ENCODE measurements at regions not wholly inside any gene's neighbourhood (a gene's known extent, or its start where the extent isn't known, plus 50 kb on each side); places are given as distances from the start of the nearest gene placed in this dataset.

DNA sequence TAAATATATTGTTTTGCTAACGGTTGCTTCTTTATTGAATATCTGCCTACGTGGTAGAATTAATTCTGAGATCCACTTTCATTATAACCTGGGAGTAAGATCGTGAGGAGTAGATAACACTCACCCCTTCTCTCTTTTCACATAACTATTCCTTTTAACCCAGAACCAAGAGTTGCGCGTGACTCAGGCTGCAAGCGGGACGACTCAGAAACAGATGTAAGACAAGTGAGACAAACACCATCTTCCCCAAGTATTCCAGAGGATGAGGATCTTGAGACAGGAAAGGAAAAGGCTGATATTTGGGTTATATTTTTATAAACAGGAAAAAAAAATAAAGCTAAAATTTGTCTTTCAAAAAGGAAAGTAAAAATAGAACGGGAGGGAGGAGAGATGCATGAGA is 318.8 kb upstream of the NOCT start:
- no peaks in the 10 kb centered on the region for H3K9me2 ChIP-seq (ENCODE audit: insufficient read depth)
- no peak overlapping the region for H3K27ac ChIP-seq
- WGBS, 2 experiments (ENCODE audit: low coverage in 1 of 2, low lambda C conversion rate in 2 of 2, missing lambda C conversion rate in 2 of 2): 90% methylated on average over 8 of the region's 8 CpGs
- no peaks in the 10 kb centered on the region for H3K27me3 ChIP-seq (replicated peaks; ENCODE audit: insufficient read depth)
- no peaks in the 10 kb centered on the region for H3K79me2 ChIP-seq (ENCODE audit: insufficient read depth)
- H4K20me1 ChIP-seq (ENCODE audit: insufficient read depth): no peaks in the 10 kb centered on the region
- peaks cover 17% of the 10 kb centered on the region for H3K4me1 ChIP-seq (ENCODE audit: insufficient read depth)
- 0 out of 2 replicates have a peak, but pooled peaks cover 5% of the 10 kb centered on the region for H3F3A ChIP-seq (ENCODE audit: insufficient read depth)
- DNase-seq: peak; percentile 19
- no peaks in the 10 kb centered on the region for H3K36me3 ChIP-seq (ENCODE audit: low read depth)
- no peaks in the 10 kb centered on the region for H3K9me3 ChIP-seq (ENCODE audit: low read depth)
- TF ChIP-seq EZH2phosphoT487 (IDR thresholded peaks at IDR 0.05; ENCODE audit: insufficient read depth, low read depth): no peak
- TF ChIP-seq EZH2 (IDR thresholded peaks at IDR 0.05; ENCODE audit: insufficient read depth, poor library complexity, severe bottlenecking): no peak
- in situ Hi-C loops (cut with MboI): loop anchor here (25.0 kb wide), 1 partner anchor 1159 kb away; the partner anchor contains the start of gene PCDH18
- no peak overlapping the region for H3K4me3 ChIP-seq
- H3K4me2 ChIP-seq (ENCODE audit: unreplicated experiment): no peak overlapping the region
- H3K9ac ChIP-seq: no peak overlapping the region
- H2AFZ ChIP-seq: no peak overlapping the region

DNA sequence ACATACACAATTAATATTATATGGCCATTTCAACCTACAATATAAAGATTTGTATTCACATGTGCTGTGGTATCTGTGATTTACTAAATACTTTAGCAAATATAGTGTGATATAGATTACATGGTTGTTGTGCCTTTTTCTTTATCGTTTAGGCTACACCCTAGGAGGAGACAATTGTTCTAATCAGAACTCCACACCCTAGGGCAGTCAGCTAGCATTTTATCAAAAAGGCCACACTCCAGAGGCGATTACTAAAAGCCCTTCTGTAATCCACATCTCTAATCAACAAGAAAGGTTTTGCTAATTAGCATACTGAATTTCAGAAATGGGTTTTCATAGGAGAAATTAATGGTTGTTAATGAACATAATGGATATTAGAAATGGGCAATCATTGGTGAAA is 319.5 kb upstream of the NOCT start:
- Histone ChIP-seq H4K20me1 (ENCODE audit: insufficient read depth) (no peaks in the 10 kb centered on the region), H3K27me3 (replicated peaks; ENCODE audit: insufficient read depth) (no peaks in the 10 kb centered on the region), H3K9ac (no peak overlapping the region), H3K9me3 (ENCODE audit: low read depth) (no peaks in the 10 kb centered on the region), H3K4me3 (no peak overlapping the region), H3K36me3 (ENCODE audit: low read depth) (no peaks in the 10 kb centered on the region), H3K4me2 (ENCODE audit: unreplicated experiment) (no peak overlapping the region), H3F3A (ENCODE audit: insufficient read depth) (0 out of 2 replicates have a peak, but pooled peaks cover 5% of the 10 kb centered on the region), H2AFZ (no peak overlapping the region), H3K4me1 (ENCODE audit: insufficient read depth) (peaks cover 17% of the 10 kb centered on the region), H3K27ac (no peak overlapping the region), H3K9me2 (ENCODE audit: insufficient read depth) (no peaks in the 10 kb centered on the region), H3K79me2 (ENCODE audit: insufficient read depth) (no peaks in the 10 kb centered on the region)
- in situ Hi-C loops (cut with MboI): loop anchor here (25.0 kb wide), 1 partner anchor 1159 kb away; the partner anchor contains the start of gene PCDH18
- DNase-seq: no peak
- no peak for TF ChIP-seq EZH2 (IDR thresholded peaks at IDR 0.05; ENCODE audit: insufficient read depth, poor library complexity, severe bottlenecking)
- no peak for TF ChIP-seq EZH2phosphoT487 (IDR thresholded peaks at IDR 0.05; ENCODE audit: insufficient read depth, low read depth)
- WGBS, 2 experiments (ENCODE audit: low coverage in 1 of 2, low lambda C conversion rate in 2 of 2, missing lambda C conversion rate in 2 of 2): 62 to 75% methylated on average over 2 of the region's 2 CpGs

DNA sequence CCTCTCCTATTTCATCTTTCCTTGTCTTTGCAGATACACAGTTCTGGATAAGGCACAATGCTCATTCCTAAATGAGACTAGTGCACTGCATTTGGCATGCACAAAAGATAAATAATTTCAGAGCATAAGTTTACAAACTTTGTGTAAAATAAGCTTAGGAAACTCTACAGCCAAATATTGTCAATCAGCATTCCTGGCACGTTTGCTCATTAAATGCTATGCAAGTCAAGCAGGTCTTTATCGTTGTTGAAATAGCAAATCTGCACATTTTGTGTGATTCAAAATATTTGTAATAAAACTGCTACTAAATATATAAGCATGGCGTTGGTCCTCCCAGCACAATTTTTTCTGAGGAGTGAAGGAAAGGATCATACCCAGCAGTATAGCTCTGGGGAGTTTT is 322.1 kb upstream of the NOCT start:
- Histone ChIP-seq H3K9me2 (ENCODE audit: insufficient read depth) (no peaks in the 10 kb centered on the region), H2AFZ (no peak overlapping the region), H3K27me3 (replicated peaks; ENCODE audit: insufficient read depth) (no peaks in the 10 kb centered on the region), H3K36me3 (ENCODE audit: low read depth) (no peaks in the 10 kb centered on the region), H3K9ac (no peak overlapping the region), H3K27ac (no peak overlapping the region), H3K4me3 (no peak overlapping the region), H3K79me2 (ENCODE audit: insufficient read depth) (no peaks in the 10 kb centered on the region), H3K4me2 (ENCODE audit: unreplicated experiment) (no peak overlapping the region), H3K4me1 (ENCODE audit: insufficient read depth) (peaks cover 26% of the 10 kb centered on the region), H3K9me3 (ENCODE audit: low read depth) (no peaks in the 10 kb centered on the region), H3F3A (ENCODE audit: insufficient read depth) (0 out of 2 replicates have a peak, but pooled peaks cover 5% of the 10 kb centered on the region), H4K20me1 (ENCODE audit: insufficient read depth) (no peaks in the 10 kb centered on the region)
- 47 to 58% methylated on average over 3 of the region's 3 CpGs for WGBS, 2 experiments (ENCODE audit: low coverage in 1 of 2, low lambda C conversion rate in 2 of 2, missing lambda C conversion rate in 2 of 2)
- DNase-seq: no peak
- TF ChIP-seq EZH2 (IDR thresholded peaks at IDR 0.05; ENCODE audit: insufficient read depth, poor library complexity, severe bottlenecking) (no peak), EZH2phosphoT487 (IDR thresholded peaks at IDR 0.05; ENCODE audit: insufficient read depth, low read depth) (no peak)
- in situ Hi-C loops (cut with MboI): loop anchor here (25.0 kb wide), 1 partner anchor 1156 kb away; the partner anchor contains the start of gene PCDH18

DNA sequence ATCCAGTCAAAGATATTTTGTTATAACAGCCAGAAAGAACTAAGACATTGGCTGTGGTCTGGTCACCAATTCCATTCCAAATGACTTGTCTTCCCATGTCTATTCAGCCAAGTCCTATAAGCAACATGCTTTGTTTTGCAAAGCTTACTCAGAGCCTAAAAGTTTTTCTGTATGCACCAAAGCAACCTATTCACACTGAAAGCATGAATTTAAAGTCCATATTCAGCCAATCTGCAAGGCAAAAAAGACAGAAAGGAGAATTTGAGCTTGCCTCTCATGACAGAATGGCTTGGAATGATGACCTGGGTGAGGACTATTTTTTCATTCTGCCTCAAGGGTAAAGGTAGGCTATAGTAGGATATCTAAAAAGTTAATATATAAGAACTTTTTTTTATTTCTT is 323.2 kb upstream of the NOCT start:
- H3K4me1 ChIP-seq (ENCODE audit: insufficient read depth): peaks cover 22% of the 10 kb centered on the region
- H3K27me3 ChIP-seq (replicated peaks; ENCODE audit: insufficient read depth): no peaks in the 10 kb centered on the region
- H3K79me2 ChIP-seq (ENCODE audit: insufficient read depth): no peaks in the 10 kb centered on the region
- no peak overlapping the region for H2AFZ ChIP-seq
- H3F3A ChIP-seq (ENCODE audit: insufficient read depth): 0 out of 2 replicates have a peak, but pooled peaks cover 2% of the 10 kb centered on the region
- H3K4me2 ChIP-seq (ENCODE audit: unreplicated experiment): no peak overlapping the region
- H3K9ac ChIP-seq: no peak overlapping the region
- DNase-seq: peak; percentile 29
- H3K36me3 ChIP-seq (ENCODE audit: low read depth): no peaks in the 10 kb centered on the region
- in situ Hi-C loops (cut with MboI): loop anchor here (25.0 kb wide), 1 partner anchor 1155 kb away; the partner anchor contains the start of gene PCDH18
- TF ChIP-seq EZH2phosphoT487 (IDR thresholded peaks at IDR 0.05; ENCODE audit: insufficient read depth, low read depth): no peak
- no peak for TF ChIP-seq EZH2 (IDR thresholded peaks at IDR 0.05; ENCODE audit: insufficient read depth, poor library complexity, severe bottlenecking)
- H4K20me1 ChIP-seq (ENCODE audit: insufficient read depth): no peaks in the 10 kb centered on the region
- H3K27ac ChIP-seq: no peak overlapping the region
- H3K4me3 ChIP-seq: no peak overlapping the region
- no peaks in the 10 kb centered on the region for H3K9me3 ChIP-seq (ENCODE audit: low read depth)
- H3K9me2 ChIP-seq (ENCODE audit: insufficient read depth): no peaks in the 10 kb centered on the region

DNA sequence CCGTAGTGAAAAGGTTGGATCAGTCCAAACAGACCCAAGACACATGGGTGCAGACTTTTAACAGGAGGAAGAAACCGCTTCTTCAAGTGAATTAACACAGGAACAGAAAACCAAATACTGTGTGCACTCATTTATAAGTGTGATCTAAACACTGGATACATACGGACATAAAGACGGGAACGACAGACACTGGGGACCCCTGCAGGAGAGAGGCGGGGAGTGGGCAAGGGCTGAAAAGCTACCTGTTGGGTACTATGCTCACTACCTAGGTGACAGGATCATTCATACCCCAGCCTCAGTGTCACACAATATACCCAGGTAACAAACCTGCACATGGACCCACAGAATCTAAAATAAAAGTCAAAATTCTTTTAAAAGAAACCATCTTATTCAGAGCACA is 326.0 kb upstream of the NOCT start:
- Histone ChIP-seq H3K4me2 (ENCODE audit: unreplicated experiment) (no peak overlapping the region), H3F3A (ENCODE audit: insufficient read depth) (no peaks in the 10 kb centered on the region), H3K27ac (no peak overlapping the region), H3K4me3 (no peak overlapping the region), H3K27me3 (replicated peaks; ENCODE audit: insufficient read depth) (no peaks in the 10 kb centered on the region), H3K9me2 (ENCODE audit: insufficient read depth) (no peaks in the 10 kb centered on the region), H4K20me1 (ENCODE audit: insufficient read depth) (no peaks in the 10 kb centered on the region), H2AFZ (no peak overlapping the region), H3K36me3 (ENCODE audit: low read depth) (no peaks in the 10 kb centered on the region), H3K9me3 (ENCODE audit: low read depth) (no peaks in the 10 kb centered on the region), H3K79me2 (ENCODE audit: insufficient read depth) (no peaks in the 10 kb centered on the region), H3K4me1 (ENCODE audit: insufficient read depth) (peaks cover 15% of the 10 kb centered on the region), H3K9ac (no peak overlapping the region)
- no peak for DNase-seq
- WGBS, 2 experiments (ENCODE audit: low coverage in 1 of 2, low lambda C conversion rate in 2 of 2, missing lambda C conversion rate in 2 of 2): 91 to 94% methylated on average over 6 of the region's 6 CpGs
- TF ChIP-seq EZH2phosphoT487 (IDR thresholded peaks at IDR 0.05; ENCODE audit: insufficient read depth, low read depth): no peak
- no peak for TF ChIP-seq EZH2 (IDR thresholded peaks at IDR 0.05; ENCODE audit: insufficient read depth, poor library complexity, severe bottlenecking)
- in situ Hi-C loops (cut with MboI): loop anchor here (25.0 kb wide), 1 partner anchor 1152 kb away; the partner anchor contains the start of gene PCDH18

Data from GM23248 (cell line).